Sigmoid colon (tissue), 4 donors: ENCODE measurements at regions not wholly inside any gene's neighbourhood (a gene's known extent, or its start where the extent isn't known, plus 50 kb on each side); places are given as distances from the start of the nearest gene placed in this dataset.

Experiments
- CTCF ChIP-seq, 4 experiments: fragments of 450-650 bp in 3 of 4; fragments of 200-600 bp in 1 of 4; IDR thresholded peaks; one replicate each; pipeline ENCODE4 v1.5.1; 2016 to 2019; ENCODE audit warnings: antibody characterized with exemption in 4 of 4, mild to moderate bottlenecking in 3 of 4, moderate library complexity in 2 of 4
- EP300 ChIP-seq, 4 donors: sonication (generic); formaldehyde crosslinking; IDR thresholded peaks; one replicate each; pipeline ENCODE4 v1.6.1; 2017; ENCODE audit warnings: antibody characterized with exemption in 4 of 4

GRCh38 chr7:98700533-98700932, 83.4 kb downstream of the NPTX2 start:
- TF ChIP-seq CTCF (IDR thresholded peaks at IDR 0.05) = no peak
- no peak for TF ChIP-seq EP300 (IDR thresholded peaks at IDR 0.05)
